IMR-90 (cell line): ENCODE measurements at regions not wholly inside any gene's neighbourhood (a gene's known extent, or its start where the extent isn't known, plus 50 kb on each side); places are given as distances from the start of the nearest gene placed in this dataset.

Experiments used
- ATAC-seq: fragments of 200-7000 bp; cut with Tn5 transposase; 2 replicates; pipeline ENCODE4 v1.9.1; 2020; ENCODE audit warnings: low read depth, mild to moderate bottlenecking, moderate library complexity
- BruUV-seq: library from RNA; stranded (reverse); fragments of 400-500 nt; replicated peaks from 2 replicates; lab custom pipeline; 2021; lab: Mats Ljungman, UMichigan
- CTCF ChIA-PET: fragments of 300-600 bp; formaldehyde crosslinking; extraction: SDS; loops from one replicate; lab custom pipeline; 2021; ENCODE audit warnings: antibody characterized with exemption; lab: Yijun Ruan, JAX
- POLR2A ChIA-PET: fragments of 300-600 bp; sonication (Branson Sonifier 250); formaldehyde crosslinking; loops from one replicate; lab custom pipeline; 2022; ENCODE audit warnings: antibody characterized with exemption; ENCODE audit not compliant: unreplicated experiment; lab: Charles Lee
- DNase-seq: peaks from one replicate; pipeline ENCODE4 v3.0.0; 2013
- H2AFZ ChIP-seq: replicated peaks from 2 replicates; pipeline ENCODE3; 2013; ENCODE audit warnings: low read length, mild to moderate bottlenecking; ENCODE audit not compliant: poor library complexity
- H2AK5ac ChIP-seq: 2 replicates; pipeline ENCODE4 v1.6.1; 2013; ENCODE audit warnings: low read depth, low read length, inconsistent platforms
- H2AK9ac ChIP-seq: replicated peaks from 2 replicates; pipeline ENCODE3; 2013; ENCODE audit warnings: mild to moderate bottlenecking, low read depth, low read length, moderate library complexity; ENCODE audit not compliant: poor library complexity
- H2BK120ac ChIP-seq: 2 replicates; pipeline ENCODE4 v1.6.1; 2013; ENCODE audit warnings: low read depth, low read length, inconsistent platforms
- H2BK15ac ChIP-seq: 3 replicates; pipeline ENCODE4 v1.6.1; 2013; ENCODE audit warnings: low read depth, low read length, inconsistent platforms
- H2BK20ac ChIP-seq: 2 replicates; pipeline ENCODE4 v1.6.1; 2013; ENCODE audit warnings: low read depth, mild to moderate bottlenecking, inconsistent platforms, low read length, moderate library complexity
- H2BK5ac ChIP-seq: 2 replicates; pipeline ENCODE4 v1.6.1; 2013; ENCODE audit warnings: mild to moderate bottlenecking, low read depth, low read length, inconsistent platforms; ENCODE audit not compliant: poor library complexity, severe bottlenecking
- H3K14ac ChIP-seq: replicated peaks from 2 replicates; pipeline ENCODE4 v1.6.1; 2013; ENCODE audit warnings: low read depth, low read length, inconsistent platforms
- H3K18ac ChIP-seq: 2 replicates; pipeline ENCODE4 v1.6.1; 2013; ENCODE audit warnings: low read depth, low read length, control low read depth
- H3K23ac ChIP-seq: 2 replicates; pipeline ENCODE4 v1.6.1; 2013; ENCODE audit warnings: low read depth, low read length, inconsistent platforms
- H3K27ac ChIP-seq: 2 replicates; pipeline ENCODE4 v1.5.1; 2013; ENCODE audit warnings: mild to moderate bottlenecking, control low read depth, low read length; ENCODE audit not compliant: insufficient read depth
- H3K27me3 ChIP-seq: 2 replicates; pipeline ENCODE4 v1.6.1; 2013; ENCODE audit warnings: low read length; ENCODE audit not compliant: control insufficient read depth, insufficient read depth
- H3K36me3 ChIP-seq: 2 replicates; pipeline ENCODE4 v1.6.1; 2013; ENCODE audit warnings: low read length, mixed read lengths; ENCODE audit not compliant: control insufficient read depth, insufficient read depth
- H3K4ac ChIP-seq: 2 replicates; pipeline ENCODE4 v1.6.1; 2013; ENCODE audit warnings: low read depth, low read length, inconsistent platforms
- H3K4me1 ChIP-seq: 2 replicates; pipeline ENCODE4 v1.6.1; 2013; ENCODE audit warnings: low read length, mixed read lengths; ENCODE audit not compliant: control insufficient read depth, insufficient read depth
- H3K4me2 ChIP-seq: 2 replicates; pipeline ENCODE4 v1.6.1; 2013; ENCODE audit warnings: low read depth, mild to moderate bottlenecking, control low read depth, low read length, moderate library complexity
- H3K4me3 ChIP-seq: 2 replicates; pipeline ENCODE4 v1.5.1; 2013; ENCODE audit warnings: low read depth, mild to moderate bottlenecking, control low read depth, low read length, moderate library complexity; ENCODE audit not compliant: insufficient read depth
- H3K56ac ChIP-seq: 2 replicates; pipeline ENCODE4 v1.6.1; 2013; ENCODE audit warnings: low read length, inconsistent platforms; ENCODE audit not compliant: insufficient read depth; ENCODE audit errors: extremely low read depth
- H3K79me1 ChIP-seq, 2 experiments: 2 replicates each; pipeline ENCODE4 v1.6.1; 2013; ENCODE audit warnings: low read length in 2 of 2, inconsistent platforms in 1 of 2, low read depth in 1 of 2
- H3K9ac ChIP-seq: 2 replicates; pipeline ENCODE4 v1.6.1; 2013; ENCODE audit warnings: low read depth, low read length, control low read depth
- H3K9me1 ChIP-seq: 2 replicates; pipeline ENCODE4 v1.6.1; 2013; ENCODE audit warnings: low read length, inconsistent platforms; ENCODE audit not compliant: insufficient read depth
- H3K9me3 ChIP-seq: 2 replicates; pipeline ENCODE4 v1.6.1; 2013; ENCODE audit warnings: low read length; ENCODE audit not compliant: control insufficient read depth, insufficient read depth
- H4K20me1 ChIP-seq: 2 replicates; pipeline ENCODE4 v1.6.1; 2013; ENCODE audit warnings: low read length, inconsistent platforms; ENCODE audit not compliant: insufficient read depth
- H4K5ac ChIP-seq: 2 replicates; pipeline ENCODE4 v1.6.1; 2013; ENCODE audit warnings: mild to moderate bottlenecking, low read depth, low read length, control low read depth
- H4K8ac ChIP-seq, 2 experiments: 2 replicates each; pipeline ENCODE4 v1.6.1; 2013; ENCODE audit warnings: low read depth in 2 of 2, low read length in 2 of 2, control low read depth in 1 of 2, inconsistent platforms in 1 of 2
- H4K91ac ChIP-seq: 2 replicates; pipeline ENCODE4 v1.6.1; 2013; ENCODE audit warnings: low read depth, low read length, inconsistent platforms; ENCODE audit not compliant: insufficient read depth
- BHLHE40 ChIP-seq: fragments of 150-350 bp; IDR thresholded peaks from 2 replicates; pipeline ENCODE4 v1.6.1; 2016; ENCODE audit warnings: mild to moderate bottlenecking, low read depth, low read length
- CEBPB ChIP-seq: IDR thresholded peaks from 2 replicates; pipeline ENCODE4 v1.6.1; 2012; ENCODE audit warnings: low read depth, low read length, improper control_type of control experiment
- CHD1 ChIP-seq: IDR thresholded peaks from 2 replicates; pipeline ENCODE4 v1.6.1; 2012; ENCODE audit warnings: low read depth, low read length, improper control_type of control experiment
- FOS ChIP-seq: fragments of 150-350 bp; IDR thresholded peaks from 2 replicates; pipeline ENCODE4 v1.6.1; 2016; ENCODE audit warnings: low read depth, low read length
- MAFK ChIP-seq: IDR thresholded peaks from 2 replicates; pipeline ENCODE4 v1.6.1; 2012; ENCODE audit warnings: low read depth, low read length, improper control_type of control experiment
- MAZ ChIP-seq: IDR thresholded peaks from 2 replicates; pipeline ENCODE4 v1.6.1; 2012; ENCODE audit warnings: low read depth, mild to moderate bottlenecking, low read length, improper control_type of control experiment, moderate library complexity, borderline replicate concordance
- MXI1 ChIP-seq: IDR thresholded peaks from 2 replicates; pipeline ENCODE4 v1.6.1; 2012; ENCODE audit warnings: low read depth, mild to moderate bottlenecking, low read length, moderate library complexity, borderline replicate concordance
- NFE2L2 ChIP-seq: fragments of 150-350 bp; IDR thresholded peaks from 2 replicates; pipeline ENCODE4 v1.6.1; 2016; ENCODE audit warnings: low read depth, mild to moderate bottlenecking, low read length
- POLR2A ChIP-seq: IDR thresholded peaks from 2 replicates; pipeline ENCODE4 v1.6.1; 2012; ENCODE audit warnings: mild to moderate bottlenecking, low read depth, low read length
- RAD21 ChIP-seq: IDR thresholded peaks from 2 replicates; pipeline ENCODE4 v1.6.1; 2012; ENCODE audit warnings: low read length, improper control_type of control experiment
- RCOR1 ChIP-seq: IDR thresholded peaks from 2 replicates; pipeline ENCODE4 v1.6.1; 2012; ENCODE audit warnings: mild to moderate bottlenecking, low read length, improper control_type of control experiment; ENCODE audit not compliant: insufficient replicate concordance
- RFX5 ChIP-seq: IDR thresholded peaks from 2 replicates; pipeline ENCODE4 v1.8.0; 2012; ENCODE audit warnings: low read depth, mild to moderate bottlenecking, low read length, moderate library complexity
- SMC3 ChIP-seq: fragments of 150-350 bp; IDR thresholded peaks from 2 replicates; pipeline ENCODE4 v1.6.1; 2016; ENCODE audit warnings: low read depth, mild to moderate bottlenecking, antibody characterized with exemption, low read length, moderate library complexity
- WGBS, 2 experiments: methylation state at CpG; one replicate each; pipeline versions ENCODE4 v1.1.5 to v1.1.7; 2013; ENCODE audit warnings: missing lambda C conversion rate in 2 of 2; ENCODE audit not compliant: insufficient read length in 1 of 2; ENCODE audit errors: extremely low coverage in 2 of 2; 5-methylcytosine and 5-hydroxymethylcytosine counted together
- dilution Hi-C: fragments of 300-500 bp; cut with HindIII; formaldehyde crosslinking; loops from one replicate; pipeline ENCODE4 v1.14.3; 2018; ENCODE audit warnings: low sequenced_read_pairs; ENCODE audit not compliant: unreplicated experiment
- in situ Hi-C: fragments of 300-500 bp; cut with MboI; formaldehyde crosslinking; loops from 3 replicates; pipeline ENCODE4 v1.14.3; 2019; ENCODE audit warnings: low sequenced_read_pairs, inconsistent platforms, mixed read lengths
- intact Hi-C: fragments of 100-400 bp; cut with micrococcal nuclease; formaldehyde crosslinking; loops from 2 replicates; pipeline ENCODE4 v1.10.0; 2022
- TF ChIP-seq, protein P1 (sequence below): conservative IDR thresholded peaks from 2 replicates; pipeline ENCODE4 v1.5.1; 2012; ENCODE audit warnings: mild to moderate bottlenecking, low read depth, low read length, improper control_type of control experiment

DNA sequence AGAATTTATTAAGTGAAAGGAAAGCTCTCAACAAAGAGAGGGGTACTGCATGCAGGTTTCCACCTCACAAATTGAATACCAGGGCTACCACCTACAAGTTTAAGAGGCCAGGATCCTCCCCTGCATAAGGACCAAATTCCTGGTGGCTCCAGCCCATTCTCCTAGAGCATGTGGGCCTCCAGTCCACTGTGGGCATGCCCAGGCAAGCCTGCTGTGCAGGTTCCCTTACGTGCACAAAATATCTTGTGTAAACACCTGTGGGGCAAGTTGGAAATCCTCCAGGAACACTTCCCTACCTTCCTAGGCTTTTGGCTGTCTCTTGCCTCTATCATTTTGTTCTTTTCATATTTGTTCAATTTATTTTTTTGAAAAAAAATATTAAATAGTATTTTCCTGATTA, 724.3 kb downstream of the ARAP2 start:
- H2AK5ac ChIP-seq: no peak overlapping the region
- H3K18ac ChIP-seq: no peak overlapping the region
- CTCF ChIA-PET: no interaction called here
- no peaks in the 10 kb centered on the region for H3K27me3 ChIP-seq
- TF ChIP-seq RFX5 (no peak), BHLHE40 (no peak), CHD1 (no peak), MXI1 (no peak), RCOR1 (no peak), SMC3 (no peak), MAZ (no peak), NFE2L2 (no peak), FOS (no peak), POLR2A (no peak), RAD21 (no peak), MAFK (no peak), CEBPB (no peak)
- TF ChIP-seq, protein P1, sequence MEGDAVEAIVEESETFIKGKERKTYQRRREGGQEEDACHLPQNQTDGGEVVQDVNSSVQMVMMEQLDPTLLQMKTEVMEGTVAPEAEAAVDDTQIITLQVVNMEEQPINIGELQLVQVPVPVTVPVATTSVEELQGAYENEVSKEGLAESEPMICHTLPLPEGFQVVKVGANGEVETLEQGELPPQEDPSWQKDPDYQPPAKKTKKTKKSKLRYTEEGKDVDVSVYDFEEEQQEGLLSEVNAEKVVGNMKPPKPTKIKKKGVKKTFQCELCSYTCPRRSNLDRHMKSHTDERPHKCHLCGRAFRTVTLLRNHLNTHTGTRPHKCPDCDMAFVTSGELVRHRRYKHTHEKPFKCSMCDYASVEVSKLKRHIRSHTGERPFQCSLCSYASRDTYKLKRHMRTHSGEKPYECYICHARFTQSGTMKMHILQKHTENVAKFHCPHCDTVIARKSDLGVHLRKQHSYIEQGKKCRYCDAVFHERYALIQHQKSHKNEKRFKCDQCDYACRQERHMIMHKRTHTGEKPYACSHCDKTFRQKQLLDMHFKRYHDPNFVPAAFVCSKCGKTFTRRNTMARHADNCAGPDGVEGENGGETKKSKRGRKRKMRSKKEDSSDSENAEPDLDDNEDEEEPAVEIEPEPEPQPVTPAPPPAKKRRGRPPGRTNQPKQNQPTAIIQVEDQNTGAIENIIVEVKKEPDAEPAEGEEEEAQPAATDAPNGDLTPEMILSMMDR: no peak
- no peak overlapping the region for H4K8ac ChIP-seq
- H2BK120ac ChIP-seq: no peak overlapping the region
- no CpG with 5 or more reads among the region's 1 CpG for WGBS, 2 experiments
- no peak overlapping the region for H3K4me3 ChIP-seq
- no peak overlapping the region for H3K9ac ChIP-seq
- H3K79me1 ChIP-seq: no peaks in the 10 kb centered on the region
- no peak overlapping the region for H3K56ac ChIP-seq
- H3K9me3 ChIP-seq: peaks cover 3% of the 10 kb centered on the region; the same call in 1 of the 2 replicates
- no peak overlapping the region for H2BK20ac ChIP-seq
- H3K27ac ChIP-seq: no peak overlapping the region
- DNase-seq (no peak), ATAC-seq (no peak)
- intact Hi-C loops: no loop called here
- no peak overlapping the region for H4K5ac ChIP-seq
- H3K36me3 ChIP-seq: no peaks in the 10 kb centered on the region
- no peaks in the 10 kb centered on the region for H3K4me1 ChIP-seq
- H3K23ac ChIP-seq: no peak overlapping the region
- no peak overlapping the region for H4K91ac ChIP-seq
- no peak overlapping the region for H3K14ac ChIP-seq
- H2AK9ac ChIP-seq: no peak overlapping the region
- no peak overlapping the region for H2BK5ac ChIP-seq
- BruUV-seq: no TSS peak
- H4K20me1 ChIP-seq: no peaks in the 10 kb centered on the region
- H3K4me2 ChIP-seq: no peak overlapping the region
- dilution Hi-C loops: no loop called here
- H3K4ac ChIP-seq: no peak overlapping the region
- H2AFZ ChIP-seq: no peak overlapping the region
- H3K9me1 ChIP-seq: no peaks in the 10 kb centered on the region
- POLR2A ChIA-PET: no interaction called here
- H2BK15ac ChIP-seq: no peak overlapping the region
- in situ Hi-C loops: no loop called here
